Loucy (cell line): ENCODE measurements at regions not wholly inside any gene's neighbourhood (a gene's known extent, or its start where the extent isn't known, plus 50 kb on each side); places are given as distances from the start of the nearest gene placed in this dataset.

Experiments used
- EZH2phosphoT487 ChIP-seq: fragments of 200-600 bp; IDR thresholded peaks from 2 replicates; pipeline ENCODE4 v1.6.1; 2018; ENCODE audit warnings: antibody characterized with exemption, mild to moderate bottlenecking, moderate library complexity, borderline replicate concordance
- TF ChIP-seq, protein P1 (sequence below): fragments of 200-600 bp; sonication (generic); conservative IDR thresholded peaks from 2 replicates; pipeline ENCODE4 v1.5.1; 2014; ENCODE audit warnings: mild to moderate bottlenecking, antibody characterized with exemption, low read length

- TF ChIP-seq, protein P1, sequence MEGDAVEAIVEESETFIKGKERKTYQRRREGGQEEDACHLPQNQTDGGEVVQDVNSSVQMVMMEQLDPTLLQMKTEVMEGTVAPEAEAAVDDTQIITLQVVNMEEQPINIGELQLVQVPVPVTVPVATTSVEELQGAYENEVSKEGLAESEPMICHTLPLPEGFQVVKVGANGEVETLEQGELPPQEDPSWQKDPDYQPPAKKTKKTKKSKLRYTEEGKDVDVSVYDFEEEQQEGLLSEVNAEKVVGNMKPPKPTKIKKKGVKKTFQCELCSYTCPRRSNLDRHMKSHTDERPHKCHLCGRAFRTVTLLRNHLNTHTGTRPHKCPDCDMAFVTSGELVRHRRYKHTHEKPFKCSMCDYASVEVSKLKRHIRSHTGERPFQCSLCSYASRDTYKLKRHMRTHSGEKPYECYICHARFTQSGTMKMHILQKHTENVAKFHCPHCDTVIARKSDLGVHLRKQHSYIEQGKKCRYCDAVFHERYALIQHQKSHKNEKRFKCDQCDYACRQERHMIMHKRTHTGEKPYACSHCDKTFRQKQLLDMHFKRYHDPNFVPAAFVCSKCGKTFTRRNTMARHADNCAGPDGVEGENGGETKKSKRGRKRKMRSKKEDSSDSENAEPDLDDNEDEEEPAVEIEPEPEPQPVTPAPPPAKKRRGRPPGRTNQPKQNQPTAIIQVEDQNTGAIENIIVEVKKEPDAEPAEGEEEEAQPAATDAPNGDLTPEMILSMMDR = no peak
- TF ChIP-seq EZH2phosphoT487 = no peak
Measured at GRCh38 chr13:33509642-33510229, 224.2 kb upstream of the STARD13 start.
